Neural progenitor cell (in vitro differentiated cells): ENCODE measurements at regions not wholly inside any gene's neighbourhood (a gene's known extent, or its start where the extent isn't known, plus 50 kb on each side); places are given as distances from the start of the nearest gene placed in this dataset.
"Not testable (repeated sequence)": the region's sequence is repeated elsewhere in the genome, so short reads cannot be mapped to it uniquely, and the experiment has no call there.

Source experiments
- EZH2 ChIP-seq: fragments of 200-600 bp; sonication (generic); IDR thresholded peaks from 2 replicates; pipeline ENCODE4 v1.6.1; 2017; ENCODE audit warnings: antibody characterized with exemption, mild to moderate bottlenecking, moderate library complexity
- EZH2phosphoT487 ChIP-seq: fragments of 200-600 bp; sonication (generic); IDR thresholded peaks from 2 replicates; pipeline ENCODE4 v1.6.1; 2017; ENCODE audit warnings: antibody characterized with exemption
- TF ChIP-seq, protein P1 (sequence below): fragments of 200-600 bp; sonication (generic); IDR thresholded peaks from 2 replicates; pipeline ENCODE4 v1.5.1; 2017; ENCODE audit warnings: antibody characterized with exemption, mild to moderate bottlenecking

DNA sequence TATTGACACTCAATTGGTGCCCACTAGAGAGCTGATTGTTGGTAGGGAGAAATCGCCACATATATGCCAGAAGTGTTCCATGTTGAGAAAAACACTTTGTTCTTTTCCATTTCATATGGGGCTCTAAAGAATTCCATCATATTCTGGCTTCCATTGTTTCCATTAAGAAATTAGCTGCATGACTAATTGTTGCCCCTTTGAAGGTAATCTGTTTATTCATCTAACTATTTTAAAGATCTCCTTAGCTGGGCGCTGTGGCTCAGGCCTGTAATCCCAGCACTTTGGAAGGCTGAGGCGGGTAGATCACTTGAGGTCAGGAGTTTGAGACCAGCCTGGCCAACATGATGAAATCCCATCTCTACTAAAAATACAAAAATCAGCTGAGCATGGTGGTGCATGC lies 109.9 kb downstream of the MRPL14 start:
- TF ChIP-seq, protein P1, sequence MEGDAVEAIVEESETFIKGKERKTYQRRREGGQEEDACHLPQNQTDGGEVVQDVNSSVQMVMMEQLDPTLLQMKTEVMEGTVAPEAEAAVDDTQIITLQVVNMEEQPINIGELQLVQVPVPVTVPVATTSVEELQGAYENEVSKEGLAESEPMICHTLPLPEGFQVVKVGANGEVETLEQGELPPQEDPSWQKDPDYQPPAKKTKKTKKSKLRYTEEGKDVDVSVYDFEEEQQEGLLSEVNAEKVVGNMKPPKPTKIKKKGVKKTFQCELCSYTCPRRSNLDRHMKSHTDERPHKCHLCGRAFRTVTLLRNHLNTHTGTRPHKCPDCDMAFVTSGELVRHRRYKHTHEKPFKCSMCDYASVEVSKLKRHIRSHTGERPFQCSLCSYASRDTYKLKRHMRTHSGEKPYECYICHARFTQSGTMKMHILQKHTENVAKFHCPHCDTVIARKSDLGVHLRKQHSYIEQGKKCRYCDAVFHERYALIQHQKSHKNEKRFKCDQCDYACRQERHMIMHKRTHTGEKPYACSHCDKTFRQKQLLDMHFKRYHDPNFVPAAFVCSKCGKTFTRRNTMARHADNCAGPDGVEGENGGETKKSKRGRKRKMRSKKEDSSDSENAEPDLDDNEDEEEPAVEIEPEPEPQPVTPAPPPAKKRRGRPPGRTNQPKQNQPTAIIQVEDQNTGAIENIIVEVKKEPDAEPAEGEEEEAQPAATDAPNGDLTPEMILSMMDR, result not testable (repeated sequence)
- TF ChIP-seq EZH2phosphoT487, EZH2: not testable (repeated sequence)
